Endothelial cell of umbilical vein (primary cell): ENCODE measurements at regions not wholly inside any gene's neighbourhood (a gene's known extent, or its start where the extent isn't known, plus 50 kb on each side); places are given as distances from the start of the nearest gene placed in this dataset.

Experiments
- BruUV-seq: library from RNA; stranded (reverse); fragments of 400-500 nt; replicated peaks from 2 replicates; lab custom pipeline; 2021; lab: Mats Ljungman, UMichigan
- CTCF ChIA-PET: fragments of 300-600, 350-600 bp; sonication (Branson Sonifier 250); formaldehyde crosslinking; loops from one replicate; lab custom pipeline; 2021; ENCODE audit warnings: antibody characterized with exemption, inconsistent platforms; lab: Charles Lee
- POLR2A ChIA-PET: fragments of 300-600, 350-600 bp; sonication (Branson Sonifier 250); formaldehyde crosslinking; loops from one replicate; lab custom pipeline; 2021; ENCODE audit warnings: antibody characterized with exemption, inconsistent platforms; lab: Charles Lee
- DNase-seq: peaks from one replicate; pipeline ENCODE4 v3.0.0-alpha.2; 2011; ENCODE audit warnings: low read depth, low spot score
- FAIRE-seq: peaks from 2 replicates; lab custom pipeline; 2011; peaks lifted over from hg19 to GRCh38; lab: Jason Lieb, UNC
- H2AFZ ChIP-seq: 2 replicates; pipeline ENCODE4 v1.6.0; 2012; ENCODE audit warnings: low read depth, low read length, control low read depth, inconsistent platforms
- H3K27ac ChIP-seq: 2 replicates; pipeline ENCODE4 v1.5.1; 2011; ENCODE audit warnings: low read depth, mild to moderate bottlenecking, control low read depth, low read length, moderate library complexity; ENCODE audit not compliant: insufficient read depth
- H3K27me3 ChIP-seq, 2 experiments: 2 replicates each; pipeline versions ENCODE4 v1.6.0 to v1.6.1; 2011; ENCODE audit warnings: low read length in 2 of 2, mixed read lengths in 1 of 2; ENCODE audit not compliant: control insufficient read depth in 2 of 2, insufficient read depth in 2 of 2
- H3K36me3 ChIP-seq, 2 experiments: 2 replicates in 1 of 2; 3 replicates in 1 of 2; pipeline ENCODE4 v1.5.1; 2011; ENCODE audit warnings: low read length in 2 of 2, mild to moderate bottlenecking in 1 of 2, moderate library complexity in 1 of 2; ENCODE audit not compliant: control insufficient read depth in 2 of 2, insufficient read depth in 2 of 2; ENCODE audit errors: extremely low read depth in 1 of 2
- H3K4me1 ChIP-seq: 3 replicates; pipeline ENCODE4 v1.5.1; 2011; ENCODE audit warnings: mild to moderate bottlenecking, low read length; ENCODE audit not compliant: control insufficient read depth, insufficient read depth; ENCODE audit errors: extremely low read depth
- H3K4me2 ChIP-seq: 2 replicates; pipeline ENCODE4 v1.6.1; 2011; ENCODE audit warnings: low read length, control low read depth, mixed read lengths; ENCODE audit not compliant: insufficient read depth
- H3K4me3 ChIP-seq, 3 experiments: fragments of 200-600 bp in 1 of 3; sonication (generic), shearing (Covaris generic) in 1 of 3; replicated peaks in 1 of 3; 2 replicates each; pipeline ENCODE4 v1.5.1; 2011 to 2016; ENCODE audit warnings: control low read depth in 3 of 3, low read length in 3 of 3, mild to moderate bottlenecking in 2 of 3, inconsistent platforms in 1 of 3, low read depth in 1 of 3, moderate library complexity in 1 of 3; ENCODE audit not compliant: insufficient read depth in 1 of 3
- H3K79me2 ChIP-seq: 2 replicates; pipeline ENCODE4 v1.6.0; 2012; ENCODE audit warnings: low read length, inconsistent platforms; ENCODE audit not compliant: control insufficient read depth, insufficient read depth
- H3K9ac ChIP-seq: replicated peaks from 2 replicates; pipeline ENCODE3; 2011; ENCODE audit warnings: low read length, control low read depth; ENCODE audit not compliant: insufficient read depth; ENCODE audit errors: extremely low read depth
- H3K9me1 ChIP-seq: replicated peaks from 3 replicates; pipeline ENCODE4 v1.6.0; 2011; ENCODE audit warnings: mild to moderate bottlenecking, low read length; ENCODE audit not compliant: control insufficient read depth, insufficient read depth; ENCODE audit errors: extremely low read depth
- H3K9me3 ChIP-seq: replicated peaks from 2 replicates; pipeline ENCODE4 v1.5.1; 2012; ENCODE audit warnings: low read length, inconsistent platforms; ENCODE audit not compliant: control insufficient read depth, insufficient read depth
- H4K20me1 ChIP-seq: replicated peaks from 2 replicates; pipeline ENCODE3; 2011; ENCODE audit warnings: mild to moderate bottlenecking, low read length; ENCODE audit not compliant: control insufficient read depth, insufficient read depth; ENCODE audit errors: extremely low read depth
- CTCF ChIP-seq, 2 donors: IDR thresholded peaks; 1 replicate in 1 of 2; 2 replicates in 1 of 2; pipeline ENCODE4 v1.5.1; 2011; ENCODE audit warnings: low read length in 2 of 2, mild to moderate bottlenecking in 2 of 2, moderate library complexity in 2 of 2, control low read depth in 1 of 2, inconsistent platforms in 1 of 2, low read depth in 1 of 2; ENCODE audit not compliant: insufficient read depth in 1 of 2; ENCODE audit errors: extremely low read depth in 1 of 2
- EZH2 ChIP-seq: IDR thresholded peaks from 2 replicates; pipeline ENCODE4 v1.6.1; 2012; ENCODE audit warnings: borderline replicate concordance, low read depth, mild to moderate bottlenecking, moderate library complexity, low read length, inconsistent platforms; ENCODE audit not compliant: severe bottlenecking
- FOS ChIP-seq: IDR thresholded peaks from 2 replicates; pipeline ENCODE4 v1.6.1; 2011; ENCODE audit warnings: mild to moderate bottlenecking, low read length, moderate library complexity, borderline replicate concordance; ENCODE audit not compliant: insufficient read depth
- GATA2 ChIP-seq: IDR thresholded peaks from 2 replicates; pipeline ENCODE4 v1.7.0; 2011; ENCODE audit warnings: low read depth, mild to moderate bottlenecking, moderate library complexity, mixed read lengths, low read length; ENCODE audit not compliant: insufficient read length, insufficient read depth
- JUN ChIP-seq: IDR thresholded peaks from 2 replicates; pipeline ENCODE4 v1.6.1; 2011; ENCODE audit warnings: borderline replicate concordance, low read depth; ENCODE audit not compliant: insufficient read length, insufficient read depth
- MYC ChIP-seq: IDR thresholded peaks from one replicate; pipeline ENCODE4 v1.6.1; 2011; ENCODE audit warnings: mild to moderate bottlenecking, low read depth, low read length
- POLR2A ChIP-seq: IDR thresholded peaks from 2 replicates; pipeline ENCODE4 v1.6.1; 2012; ENCODE audit warnings: low read depth, mild to moderate bottlenecking, control low read depth, low read length
- POLR2AphosphoS5 ChIP-seq: IDR thresholded peaks from 2 replicates; pipeline ENCODE4 v1.6.1; 2012; ENCODE audit warnings: low read depth, mild to moderate bottlenecking, control low read depth, low read length, moderate library complexity; ENCODE audit not compliant: insufficient read depth
- dilution Hi-C: fragments of 300-500 bp; cut with MboI; formaldehyde crosslinking; loops from one replicate; pipeline ENCODE4 v1.15.0; 2019; ENCODE audit warnings: low sequenced_read_pairs; ENCODE audit not compliant: extremely low pct_ligation_motif_present
- intact Hi-C: fragments of 100-400 bp; cut with micrococcal nuclease; formaldehyde crosslinking; loops from one replicate; pipeline ENCODE4 v1.10.0; 2022
- TF ChIP-seq, protein P1 (sequence below): IDR thresholded peaks from 2 replicates; pipeline ENCODE4 v1.6.1; 2011; ENCODE audit not compliant: insufficient read depth, insufficient read length

- Histone ChIP-seq H3K27me3 (no peaks in the 10 kb centered on the region), H3K9ac (no peak overlapping the region), H3K36me3 (no peaks in the 10 kb centered on the region), H3K79me2 (no peaks in the 10 kb centered on the region), H3K4me1 (no peaks in the 10 kb centered on the region), H3K9me1 (no peaks in the 10 kb centered on the region), H4K20me1 (no peaks in the 10 kb centered on the region), H3K4me2 (no peak overlapping the region), H3K4me3 (no peak overlapping the region), H3K9me3 (no peaks in the 10 kb centered on the region), H2AFZ (no peak overlapping the region), H3K27ac (no peak overlapping the region)
- BruUV-seq = no TSS peak
- POLR2A ChIA-PET = no interaction called here
- DNase-seq = no peak
- CTCF ChIA-PET = no interaction called here
- dilution Hi-C loops = no loop called here
- intact Hi-C loops = no loop called here
- TF ChIP-seq FOS (no peak), JUN (no peak), CTCF (IDR thresholded peaks at IDR 0.05; ENCODE audit: extremely low read depth in 1 of 2, insufficient read depth in 1 of 2, low read depth in 1 of 2, low read length in 2 of 2) (no peak), POLR2A (no peak), GATA2 (no peak), EZH2 (no peak), POLR2AphosphoS5 (no peak), MYC (no peak)
- TF ChIP-seq, protein P1, sequence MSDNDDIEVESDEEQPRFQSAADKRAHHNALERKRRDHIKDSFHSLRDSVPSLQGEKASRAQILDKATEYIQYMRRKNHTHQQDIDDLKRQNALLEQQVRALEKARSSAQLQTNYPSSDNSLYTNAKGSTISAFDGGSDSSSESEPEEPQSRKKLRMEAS = no peak
- no peak for FAIRE-seq
These were observed 184.7 kb downstream of the CTTN start for GRCh38 chr11:70582886-70583641.
